GM18511 (cell line): ENCODE measurements at regions not wholly inside any gene's neighbourhood (a gene's known extent, or its start where the extent isn't known, plus 50 kb on each side); places are given as distances from the start of the nearest gene placed in this dataset.
"Not testable (repeated sequence)": the region's sequence is repeated elsewhere in the genome, so short reads cannot be mapped to it uniquely, and the experiment has no call there.

Experiments
- ATAC-seq: cut with Tn5 transposase; IDR thresholded peaks from one replicate; pipeline ENCODE4 v1.9.1; 2021; ENCODE audit warnings: mild to moderate bottlenecking, moderate library complexity; ENCODE audit not compliant: unreplicated experiment

DNA sequence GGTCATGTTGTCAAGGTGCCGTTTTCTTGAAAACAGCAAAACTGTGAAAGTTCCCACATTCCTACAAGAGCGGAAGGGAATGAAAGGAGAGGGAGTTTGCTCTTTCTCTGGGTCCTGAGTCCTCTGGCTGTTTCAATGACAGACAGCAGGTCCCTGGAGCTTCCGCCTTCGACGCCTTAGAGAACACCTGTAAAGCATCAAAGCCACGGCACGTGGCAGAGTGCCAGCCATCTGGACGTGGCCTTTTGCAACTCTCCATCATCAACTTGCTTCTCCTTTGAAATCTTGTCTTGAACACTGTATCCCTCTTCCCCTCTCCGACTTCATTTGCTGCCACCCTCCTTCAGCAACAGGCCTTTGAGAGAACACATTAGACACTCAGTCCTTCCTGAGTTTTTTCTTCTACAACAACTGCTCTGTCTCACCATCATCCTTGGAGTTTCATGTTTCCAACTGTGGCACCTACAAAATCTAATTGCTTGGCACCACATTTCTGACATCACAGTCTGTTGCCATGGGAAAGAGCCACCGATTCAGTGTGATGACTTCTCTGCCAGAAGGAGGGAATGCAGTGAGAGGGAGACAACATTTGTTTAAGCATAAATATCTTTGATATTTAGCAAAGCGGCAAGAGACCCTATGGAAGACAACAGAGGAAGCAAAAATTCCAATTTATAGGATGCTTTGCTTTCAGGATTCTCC lies 204.9 kb upstream of the PTER start:
- no peak for ATAC-seq

GRCh38 chr10:16232441-16232840 lies 204.4 kb upstream of the PTER start:
- no peak for ATAC-seq

DNA sequence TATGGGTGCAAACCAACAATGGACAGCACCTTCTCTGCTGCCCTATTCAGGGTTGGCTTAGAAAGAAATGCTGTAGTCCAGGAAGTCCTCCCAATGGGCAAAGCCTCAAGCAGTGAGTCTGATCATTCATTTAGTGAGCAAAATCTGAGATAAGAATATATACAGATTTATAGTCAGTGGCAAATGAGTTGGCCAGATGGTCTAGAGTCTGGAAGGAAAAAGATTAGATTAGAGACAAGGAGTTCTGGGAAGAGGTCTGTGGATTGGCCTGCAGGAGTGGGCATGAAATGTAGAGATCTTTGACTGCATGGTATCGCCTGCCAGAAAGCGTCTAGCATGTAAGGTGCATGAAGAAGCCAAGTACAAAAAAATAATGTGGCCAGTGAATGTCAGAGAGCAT lies 201.9 kb upstream of the PTER start:
- no peak for ATAC-seq

DNA sequence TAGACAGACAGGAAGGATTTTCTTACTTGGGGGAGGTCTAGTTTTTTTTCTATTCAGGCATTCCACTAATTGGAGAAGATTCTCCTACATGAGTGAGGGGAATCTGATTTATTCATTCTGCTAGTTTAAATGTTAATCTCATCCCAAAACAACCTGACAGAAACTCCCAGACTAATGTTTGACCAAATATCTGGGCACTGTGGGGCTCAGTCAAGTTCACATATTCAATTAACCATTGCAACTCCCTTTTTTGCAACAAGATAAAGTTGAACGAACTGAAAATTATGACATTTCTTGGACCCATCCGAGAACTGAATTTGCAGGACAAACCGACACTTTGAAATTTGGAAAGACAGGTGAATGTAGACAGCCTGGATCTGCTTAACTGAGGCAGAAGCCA lies 194.4 kb upstream of the PTER start:
- no peak for ATAC-seq

GRCh38 chr10:16242859-16243613 lies 193.8 kb upstream of the PTER start:
- ATAC-seq, result no peak

- not testable (repeated sequence) for ATAC-seq
Observed at GRCh38 chr10:16250136-16250535, 186.7 kb upstream of the PTER start.

DNA sequence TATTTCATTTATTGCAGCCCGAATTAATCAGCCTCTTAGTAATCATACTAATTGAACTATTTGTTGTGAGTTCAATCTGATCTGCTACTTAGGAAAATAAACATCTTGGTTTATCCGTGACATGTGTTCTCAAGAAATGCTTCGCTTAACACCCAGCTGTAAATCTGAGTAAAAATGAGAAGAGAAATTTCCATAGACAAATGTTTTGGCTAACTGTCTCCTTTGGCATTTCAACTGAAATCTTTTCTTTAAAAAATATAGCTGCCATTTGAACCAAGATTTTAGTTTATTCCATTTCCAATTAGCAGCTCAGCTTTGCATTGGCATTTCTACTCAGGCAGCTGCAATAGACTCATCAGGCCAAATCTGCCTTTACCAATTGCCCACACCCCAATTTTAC lies 180.5 kb upstream of the PTER start:
- ATAC-seq, result no peak

- ATAC-seq, result no peak
Observed at GRCh38 chr10:16258291-16259040, 178.3 kb upstream of the PTER start.

DNA sequence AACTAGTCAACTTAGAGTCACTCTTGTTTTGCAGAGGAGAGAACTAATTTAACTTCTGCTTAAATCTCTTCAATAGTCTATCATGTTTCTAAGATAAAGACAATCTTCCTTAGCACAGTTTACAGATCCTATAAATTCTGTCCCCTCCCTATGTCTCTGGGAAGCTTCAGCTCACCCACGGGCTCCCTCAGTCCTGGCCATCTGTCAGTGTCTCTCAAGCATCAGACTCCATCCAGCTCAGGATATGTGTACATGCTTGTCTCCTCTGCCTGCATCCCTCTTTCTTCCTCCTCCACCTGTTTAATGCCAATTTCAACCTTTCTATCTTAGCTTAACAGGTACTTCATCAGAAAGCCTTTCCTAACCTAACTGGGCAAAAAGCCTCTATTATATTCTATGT lies 177.1 kb upstream of the PTER start:
- no peak for ATAC-seq

GRCh38 chr10:16260388-16260787 lies 176.4 kb upstream of the PTER start:
- ATAC-seq, result no peak

DNA sequence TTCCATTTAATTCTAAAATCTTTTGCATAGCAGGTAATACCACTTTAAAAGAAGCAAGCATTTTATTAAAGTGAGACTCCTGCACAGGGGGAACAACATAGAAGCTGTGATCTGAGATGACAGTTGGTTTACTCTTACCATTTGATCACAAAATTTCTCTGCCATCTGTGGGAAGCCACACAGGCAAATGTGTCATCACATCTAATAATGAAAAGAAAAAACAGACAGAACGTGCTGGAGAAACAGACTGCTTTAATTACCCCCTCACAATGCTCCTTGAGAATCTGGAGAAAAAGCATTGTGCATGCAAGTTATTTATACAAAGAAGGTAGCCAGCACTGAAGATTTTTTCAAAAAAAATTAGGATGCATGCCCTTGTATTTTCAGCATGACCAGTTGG lies 165.2 kb upstream of the PTER start:
- ATAC-seq, result no peak

DNA sequence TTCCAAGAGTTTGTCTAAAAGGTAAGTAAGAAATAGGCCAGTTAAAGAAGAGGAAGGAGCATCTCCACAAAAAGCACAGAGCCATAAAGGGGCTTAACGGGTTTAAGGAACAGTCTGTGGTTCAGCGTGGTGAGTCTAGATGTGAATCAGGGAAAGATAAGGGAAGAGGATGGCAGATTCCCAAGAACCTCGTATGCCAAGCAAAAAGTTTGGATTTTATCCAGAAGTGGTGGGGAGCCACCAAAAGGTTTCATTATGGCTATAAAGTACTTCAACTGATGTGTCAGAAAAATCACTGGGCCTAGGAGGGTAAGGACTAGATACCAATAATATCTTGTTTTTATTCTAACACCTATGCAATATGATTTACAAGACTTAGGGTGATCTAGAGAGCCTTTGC lies 161.9 kb upstream of the PTER start:
- no peak for ATAC-seq

- no peak for ATAC-seq
Observed at GRCh38 chr10:16280595-16280994, 156.2 kb upstream of the PTER start.

GRCh38 chr10:16292366-16292765 lies 144.4 kb upstream of the PTER start:
- ATAC-seq, result no peak

GRCh38 chr10:16297069-16297468 lies 139.7 kb upstream of the PTER start:
- no peak for ATAC-seq

GRCh38 chr10:16297642-16298041 lies 139.2 kb upstream of the PTER start:
- ATAC-seq, result no peak

GRCh38 chr10:16304311-16304710 lies 132.5 kb upstream of the PTER start:
- no peak for ATAC-seq

- ATAC-seq, result no peak
Observed at GRCh38 chr10:16310440-16310839, 126.4 kb upstream of the PTER start.

DNA sequence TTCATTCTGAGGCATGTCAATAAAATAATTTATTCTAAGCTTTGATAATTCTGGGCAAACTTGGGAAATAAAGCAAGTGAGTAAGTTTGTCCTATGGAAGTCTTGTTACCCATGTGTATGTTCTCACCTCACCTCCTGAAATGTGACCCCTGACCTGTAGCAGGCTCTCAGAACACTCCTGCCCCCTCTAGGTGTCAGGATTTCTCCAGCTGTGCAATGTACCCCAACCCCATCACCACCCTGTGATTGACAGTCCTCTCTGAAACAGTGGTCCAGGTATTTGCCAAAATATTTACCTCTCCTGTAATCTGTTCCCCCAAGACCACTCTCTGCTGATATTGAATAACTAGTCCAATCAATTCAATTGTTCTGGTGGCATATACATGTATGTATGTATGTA lies 122.6 kb upstream of the PTER start:
- ATAC-seq, result no peak

DNA sequence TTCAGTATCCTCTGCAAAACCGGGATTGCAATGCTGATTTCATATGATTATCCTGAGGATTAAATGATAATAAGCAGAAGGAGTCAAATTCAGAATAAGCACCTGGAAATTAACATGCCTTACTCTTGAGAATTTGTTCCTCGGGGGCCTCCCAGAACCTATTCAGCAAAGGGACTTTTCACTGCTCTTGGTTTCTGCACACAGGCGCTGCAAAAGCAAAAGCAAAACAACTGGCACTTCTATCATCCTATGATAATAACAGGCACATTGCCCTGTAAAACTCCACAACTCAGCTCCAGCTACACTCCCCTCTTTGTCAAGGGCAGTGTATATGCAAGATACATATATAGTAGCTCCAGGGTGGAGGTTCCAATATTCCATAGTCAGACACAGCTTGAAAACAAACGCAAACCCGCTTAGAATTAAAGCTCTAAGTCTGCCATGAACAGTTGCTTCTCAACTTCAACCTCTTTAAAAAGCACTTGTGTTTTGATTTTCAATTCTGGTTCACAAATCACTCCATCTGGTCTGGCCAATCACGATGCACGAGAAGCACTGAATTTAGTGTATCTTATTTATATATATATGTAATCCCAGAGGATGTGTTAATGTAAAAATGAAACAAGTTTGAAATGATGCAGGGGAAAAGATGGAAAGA lies 119.9 kb upstream of the PTER start:
- ATAC-seq, result no peak

GRCh38 chr10:16341637-16342036 lies 95.2 kb upstream of the PTER start:
- ATAC-seq, result no peak
